Activated CD4-positive, alpha-beta T cell treated with anti-CD3 and anti-CD28 coated beads, Interleukin-2, amount 50 U/mL, for 1 hour (primary cell): ENCODE measurements at regions not wholly inside any gene's neighbourhood (a gene's known extent, or its start where the extent isn't known, plus 50 kb on each side); places are given as distances from the start of the nearest gene placed in this dataset.

Source experiments
- DNase-seq: peaks from one replicate; pipeline ENCODE4 v3.0.0-alpha.2; 2020

- no peak for DNase-seq
Observed at GRCh38 chr16:86986136-86986535, 331.1 kb downstream of the C16orf95 start.

GRCh38 chr16:86986809-86987487, 330.2 kb downstream of the C16orf95 start:
- no peak for DNase-seq

GRCh38 chr16:86987746-86988670, 329.2 kb downstream of the C16orf95 start:
- no peak for DNase-seq

- no peak for DNase-seq
Observed at GRCh38 chr16:86988920-86989696, 328.1 kb downstream of the C16orf95 start.

GRCh38 chr16:86990451-86990850, 326.7 kb downstream of the C16orf95 start:
- no peak for DNase-seq

GRCh38 chr16:86991679-86992078, 325.5 kb downstream of the C16orf95 start:
- DNase-seq: no peak

GRCh38 chr16:86992587-86992986, 324.6 kb downstream of the C16orf95 start:
- DNase-seq: no peak

GRCh38 chr16:86993426-86994110, 323.6 kb downstream of the C16orf95 start:
- DNase-seq: no peak

GRCh38 chr16:86994215-86994614, 323.0 kb downstream of the C16orf95 start:
- DNase-seq: no peak

- DNase-seq: no peak
Observed at GRCh38 chr16:86994651-86995171, 322.5 kb downstream of the C16orf95 start.

GRCh38 chr16:86995456-86995855, 321.7 kb downstream of the C16orf95 start:
- DNase-seq: no peak

- DNase-seq: no peak
Observed at GRCh38 chr16:86996081-86996480, 321.1 kb downstream of the C16orf95 start.

GRCh38 chr16:86997058-86997457, 320.1 kb downstream of the C16orf95 start:
- DNase-seq: no peak

- DNase-seq: no peak
Observed at GRCh38 chr16:86998196-86999001, 318.8 kb downstream of the C16orf95 start.

GRCh38 chr16:87000001-87000400, 317.2 kb downstream of the C16orf95 start:
- no peak for DNase-seq

GRCh38 chr16:87002717-87003413, 314.3 kb downstream of the C16orf95 start:
- DNase-seq: no peak

- no peak for DNase-seq
Observed at GRCh38 chr16:87003414-87003755, 313.8 kb downstream of the C16orf95 start.

GRCh38 chr16:87006021-87006420, 311.2 kb downstream of the C16orf95 start:
- no peak for DNase-seq

- DNase-seq: no peak
Observed at GRCh38 chr16:87006789-87007745, 310.1 kb downstream of the C16orf95 start.

GRCh38 chr16:87007907-87008306, 309.3 kb downstream of the C16orf95 start:
- DNase-seq: no peak
